IMR-90 (cell line): ENCODE measurements at regions not wholly inside any gene's neighbourhood (a gene's known extent, or its start where the extent isn't known, plus 50 kb on each side); places are given as distances from the start of the nearest gene placed in this dataset.

ENCODE experiments used
- ATAC-seq: fragments of 200-7000 bp; cut with Tn5 transposase; 2 replicates; pipeline ENCODE4 v1.9.1; 2020; ENCODE audit warnings: low read depth, mild to moderate bottlenecking, moderate library complexity
- BruUV-seq: library from RNA; stranded (reverse); fragments of 400-500 nt; replicated peaks from 2 replicates; lab custom pipeline; 2021; lab: Mats Ljungman, UMichigan
- CTCF ChIA-PET: fragments of 300-600 bp; formaldehyde crosslinking; extraction: SDS; loops from one replicate; lab custom pipeline; 2021; ENCODE audit warnings: antibody characterized with exemption; lab: Yijun Ruan, JAX
- POLR2A ChIA-PET: fragments of 300-600 bp; sonication (Branson Sonifier 250); formaldehyde crosslinking; loops from one replicate; lab custom pipeline; 2022; ENCODE audit warnings: antibody characterized with exemption; ENCODE audit not compliant: unreplicated experiment; lab: Charles Lee
- DNase-seq: peaks from one replicate; pipeline ENCODE4 v3.0.0; 2013
- H2AFZ ChIP-seq: replicated peaks from 2 replicates; pipeline ENCODE3; 2013; ENCODE audit warnings: low read length, mild to moderate bottlenecking; ENCODE audit not compliant: poor library complexity
- H2AK5ac ChIP-seq: 2 replicates; pipeline ENCODE4 v1.6.1; 2013; ENCODE audit warnings: low read depth, low read length, inconsistent platforms
- H2AK9ac ChIP-seq: replicated peaks from 2 replicates; pipeline ENCODE3; 2013; ENCODE audit warnings: mild to moderate bottlenecking, low read depth, low read length, moderate library complexity; ENCODE audit not compliant: poor library complexity
- H2BK120ac ChIP-seq: 2 replicates; pipeline ENCODE4 v1.6.1; 2013; ENCODE audit warnings: low read depth, low read length, inconsistent platforms
- H2BK15ac ChIP-seq: 3 replicates; pipeline ENCODE4 v1.6.1; 2013; ENCODE audit warnings: low read depth, low read length, inconsistent platforms
- H2BK20ac ChIP-seq: 2 replicates; pipeline ENCODE4 v1.6.1; 2013; ENCODE audit warnings: low read depth, mild to moderate bottlenecking, inconsistent platforms, low read length, moderate library complexity
- H2BK5ac ChIP-seq: 2 replicates; pipeline ENCODE4 v1.6.1; 2013; ENCODE audit warnings: mild to moderate bottlenecking, low read depth, low read length, inconsistent platforms; ENCODE audit not compliant: poor library complexity, severe bottlenecking
- H3K14ac ChIP-seq: replicated peaks from 2 replicates; pipeline ENCODE4 v1.6.1; 2013; ENCODE audit warnings: low read depth, low read length, inconsistent platforms
- H3K18ac ChIP-seq: 2 replicates; pipeline ENCODE4 v1.6.1; 2013; ENCODE audit warnings: low read depth, low read length, control low read depth
- H3K23ac ChIP-seq: 2 replicates; pipeline ENCODE4 v1.6.1; 2013; ENCODE audit warnings: low read depth, low read length, inconsistent platforms
- H3K27ac ChIP-seq: 2 replicates; pipeline ENCODE4 v1.5.1; 2013; ENCODE audit warnings: mild to moderate bottlenecking, control low read depth, low read length; ENCODE audit not compliant: insufficient read depth
- H3K27me3 ChIP-seq: 2 replicates; pipeline ENCODE4 v1.6.1; 2013; ENCODE audit warnings: low read length; ENCODE audit not compliant: control insufficient read depth, insufficient read depth
- H3K36me3 ChIP-seq: 2 replicates; pipeline ENCODE4 v1.6.1; 2013; ENCODE audit warnings: low read length, mixed read lengths; ENCODE audit not compliant: control insufficient read depth, insufficient read depth
- H3K4ac ChIP-seq: 2 replicates; pipeline ENCODE4 v1.6.1; 2013; ENCODE audit warnings: low read depth, low read length, inconsistent platforms
- H3K4me1 ChIP-seq: 2 replicates; pipeline ENCODE4 v1.6.1; 2013; ENCODE audit warnings: low read length, mixed read lengths; ENCODE audit not compliant: control insufficient read depth, insufficient read depth
- H3K4me2 ChIP-seq: 2 replicates; pipeline ENCODE4 v1.6.1; 2013; ENCODE audit warnings: low read depth, mild to moderate bottlenecking, control low read depth, low read length, moderate library complexity
- H3K4me3 ChIP-seq: 2 replicates; pipeline ENCODE4 v1.5.1; 2013; ENCODE audit warnings: low read depth, mild to moderate bottlenecking, control low read depth, low read length, moderate library complexity; ENCODE audit not compliant: insufficient read depth
- H3K56ac ChIP-seq: 2 replicates; pipeline ENCODE4 v1.6.1; 2013; ENCODE audit warnings: low read length, inconsistent platforms; ENCODE audit not compliant: insufficient read depth; ENCODE audit errors: extremely low read depth
- H3K79me1 ChIP-seq, 2 experiments: 2 replicates each; pipeline ENCODE4 v1.6.1; 2013; ENCODE audit warnings: low read length in 2 of 2, inconsistent platforms in 1 of 2, low read depth in 1 of 2
- H3K9ac ChIP-seq: 2 replicates; pipeline ENCODE4 v1.6.1; 2013; ENCODE audit warnings: low read depth, low read length, control low read depth
- H3K9me1 ChIP-seq: 2 replicates; pipeline ENCODE4 v1.6.1; 2013; ENCODE audit warnings: low read length, inconsistent platforms; ENCODE audit not compliant: insufficient read depth
- H3K9me3 ChIP-seq: 2 replicates; pipeline ENCODE4 v1.6.1; 2013; ENCODE audit warnings: low read length; ENCODE audit not compliant: control insufficient read depth, insufficient read depth
- H4K20me1 ChIP-seq: 2 replicates; pipeline ENCODE4 v1.6.1; 2013; ENCODE audit warnings: low read length, inconsistent platforms; ENCODE audit not compliant: insufficient read depth
- H4K5ac ChIP-seq: 2 replicates; pipeline ENCODE4 v1.6.1; 2013; ENCODE audit warnings: mild to moderate bottlenecking, low read depth, low read length, control low read depth
- H4K8ac ChIP-seq, 2 experiments: 2 replicates each; pipeline ENCODE4 v1.6.1; 2013; ENCODE audit warnings: low read depth in 2 of 2, low read length in 2 of 2, control low read depth in 1 of 2, inconsistent platforms in 1 of 2
- H4K91ac ChIP-seq: 2 replicates; pipeline ENCODE4 v1.6.1; 2013; ENCODE audit warnings: low read depth, low read length, inconsistent platforms; ENCODE audit not compliant: insufficient read depth
- CHD1 ChIP-seq: IDR thresholded peaks from 2 replicates; pipeline ENCODE4 v1.6.1; 2012; ENCODE audit warnings: low read depth, low read length, improper control_type of control experiment
- ELK1 ChIP-seq: fragments of 150-350 bp; IDR thresholded peaks from 2 replicates; pipeline ENCODE4 v1.6.1; 2016; ENCODE audit warnings: low read depth, mild to moderate bottlenecking, low read length, moderate library complexity, borderline replicate concordance
- RFX5 ChIP-seq: IDR thresholded peaks from 2 replicates; pipeline ENCODE4 v1.8.0; 2012; ENCODE audit warnings: low read depth, mild to moderate bottlenecking, low read length, moderate library complexity
- SMC3 ChIP-seq: fragments of 150-350 bp; IDR thresholded peaks from 2 replicates; pipeline ENCODE4 v1.6.1; 2016; ENCODE audit warnings: low read depth, mild to moderate bottlenecking, antibody characterized with exemption, low read length, moderate library complexity
- USF2 ChIP-seq: fragments of 150-350 bp; IDR thresholded peaks from 2 replicates; pipeline ENCODE4 v1.6.1; 2017; ENCODE audit warnings: mild to moderate bottlenecking, antibody characterized with exemption, low read length, low read depth
- WGBS, 2 experiments: methylation state at CpG; one replicate each; pipeline versions ENCODE4 v1.1.5 to v1.1.7; 2013; ENCODE audit warnings: missing lambda C conversion rate in 2 of 2; ENCODE audit not compliant: insufficient read length in 1 of 2; ENCODE audit errors: extremely low coverage in 2 of 2; 5-methylcytosine and 5-hydroxymethylcytosine counted together
- dilution Hi-C: fragments of 300-500 bp; cut with HindIII; formaldehyde crosslinking; loops from one replicate; pipeline ENCODE4 v1.14.3; 2018; ENCODE audit warnings: low sequenced_read_pairs; ENCODE audit not compliant: unreplicated experiment
- in situ Hi-C: fragments of 300-500 bp; cut with MboI; formaldehyde crosslinking; loops from 3 replicates; pipeline ENCODE4 v1.14.3; 2019; ENCODE audit warnings: low sequenced_read_pairs, inconsistent platforms, mixed read lengths
- intact Hi-C: fragments of 100-400 bp; cut with micrococcal nuclease; formaldehyde crosslinking; loops from 2 replicates; pipeline ENCODE4 v1.10.0; 2022

- Histone ChIP-seq H3K9me3 (peaks cover 3% of the 10 kb centered on the region; the same call in 1 of the 2 replicates), H3K4me3 (no peak overlapping the region), H4K5ac (no peak overlapping the region), H3K27me3 (peaks cover 10% of the 10 kb centered on the region; the same call in 1 of the 2 replicates), H4K91ac (no peak overlapping the region), H2AK5ac (no peak overlapping the region), H2BK5ac (no peak overlapping the region), H2AFZ (no peak overlapping the region), H3K56ac (no peak overlapping the region), H3K4ac (no peak overlapping the region), H3K36me3 (no peaks in the 10 kb centered on the region), H3K4me1 (no peaks in the 10 kb centered on the region), H3K9ac (no peak overlapping the region), H3K9me1 (no peaks in the 10 kb centered on the region; the same call in 1 of the 2 replicates), H3K14ac (no peak overlapping the region), H2AK9ac (no peak overlapping the region), H3K4me2 (no peak overlapping the region), H2BK20ac (no peak overlapping the region), H3K79me1 (no peaks in the 10 kb centered on the region), H3K23ac (no peak overlapping the region), H2BK15ac (no peak overlapping the region), H3K27ac (no peak overlapping the region), H4K8ac (no peak overlapping the region), H3K18ac (no peak overlapping the region), H4K20me1 (no peaks in the 10 kb centered on the region), H2BK120ac (no peak overlapping the region)
- dilution Hi-C loops (no loop called here), in situ Hi-C loops (no loop called here), intact Hi-C loops (no loop called here)
- ChIA-PET POLR2A (no interaction called here), CTCF (no interaction called here)
- no CpG with 5 or more reads among the region's 5 CpGs for WGBS, 2 experiments
- DNase-seq (no peak), ATAC-seq (no peak)
- TF ChIP-seq USF2 (no peak), SMC3 (no peak), ELK1 (no peak), RFX5 (no peak), CHD1 (no peak)
- no TSS peak for BruUV-seq
These were observed 278.8 kb downstream of the PBX3 start for GRCh38 chr9:126025991-126026390.
